NCI-H146 treated with DMSO at 0.1 percent for 48 hours (cell line): ENCODE measurements at regions not wholly inside any gene's neighbourhood (a gene's known extent, or its start where the extent isn't known, plus 50 kb on each side); places are given as distances from the start of the nearest gene placed in this dataset.

Experiments used
- DNase-seq: peaks from one replicate; lab custom pipeline; 2025; ENCODE audit not compliant: unreplicated experiment; lab: John Stamatoyannopoulos, UW

- DNase-seq, result no peak
Measured at GRCh38 chr10:8527773-8528172, 473.3 kb downstream of the GATA3 start.

GRCh38 chr10:8531116-8531515 lies 476.6 kb downstream of the GATA3 start:
- no peak for DNase-seq

GRCh38 chr10:8532647-8533046 lies 478.2 kb downstream of the GATA3 start:
- DNase-seq, result no peak

- DNase-seq, result no peak
Measured at GRCh38 chr10:8533462-8533861, 479.0 kb downstream of the GATA3 start.

- DNase-seq, result no peak
Measured at GRCh38 chr10:8534096-8534495, 479.6 kb downstream of the GATA3 start.

GRCh38 chr10:8534891-8535290 lies 480.4 kb downstream of the GATA3 start:
- no peak for DNase-seq

- no peak for DNase-seq
Measured at GRCh38 chr10:8539056-8539455, 484.6 kb downstream of the GATA3 start.

GRCh38 chr10:8543361-8544056 lies 489.0 kb downstream of the GATA3 start:
- no peak for DNase-seq

GRCh38 chr10:8544057-8544380 lies 489.5 kb downstream of the GATA3 start:
- DNase-seq, result no peak

- no peak for DNase-seq
Measured at GRCh38 chr10:8544500-8544899, 490.0 kb downstream of the GATA3 start.

GRCh38 chr10:8554574-8554973 lies 500.1 kb downstream of the GATA3 start:
- no peak for DNase-seq

GRCh38 chr10:8556321-8556720 lies 501.8 kb downstream of the GATA3 start:
- no peak for DNase-seq

GRCh38 chr10:8563478-8563877 lies 509.0 kb downstream of the GATA3 start:
- no peak for DNase-seq

- no peak for DNase-seq
Measured at GRCh38 chr10:8566737-8567136, 512.2 kb downstream of the GATA3 start.

GRCh38 chr10:8568401-8568800 lies 513.9 kb downstream of the GATA3 start:
- no peak for DNase-seq

GRCh38 chr10:8575620-8576019 lies 521.1 kb downstream of the GATA3 start:
- DNase-seq, result no peak

GRCh38 chr10:8576281-8576680 lies 521.8 kb downstream of the GATA3 start:
- DNase-seq, result no peak

GRCh38 chr10:8576911-8577310 lies 522.4 kb downstream of the GATA3 start:
- no peak for DNase-seq

GRCh38 chr10:8577686-8578085 lies 523.2 kb downstream of the GATA3 start:
- no peak for DNase-seq

- no peak for DNase-seq
Measured at GRCh38 chr10:8581521-8582225, 527.2 kb downstream of the GATA3 start.

GRCh38 chr10:8583096-8583495 lies 528.6 kb downstream of the GATA3 start:
- DNase-seq, result no peak

GRCh38 chr10:8584666-8585065 lies 530.2 kb downstream of the GATA3 start:
- DNase-seq, result no peak

- DNase-seq, result no peak
Measured at GRCh38 chr10:8586504-8586903, 532.0 kb downstream of the GATA3 start.
